ENCODE measurements at regions not wholly inside any gene's neighbourhood (a gene's known extent, or its start where the extent isn't known, plus 50 kb on each side); places are given as distances from the start of the nearest gene placed in this dataset.

GRCh38 chr6:156715839-156716238 lies 61.3 kb upstream of the ARID1B start:
- no peak overlapping the region for H3K4me3 ChIP-seq (ENCODE audit: low read depth, low read length)
- no peak for TF ChIP-seq CTCF (IDR thresholded peaks at IDR 0.05; ENCODE audit: low read depth, low read length, missing control alignments)
- no peak for DNase-seq (ENCODE audit: low read depth)
- in situ Hi-C loops (cut with HindIII; ENCODE audit: low sequenced_read_pairs), result no loop called here

GRCh38 chr6:156713548-156713947 lies 63.6 kb upstream of the ARID1B start:
- in situ Hi-C loops (cut with HindIII; ENCODE audit: low sequenced_read_pairs), result no loop called here
- no peak overlapping the region for H3K4me3 ChIP-seq (ENCODE audit: low read depth, low read length)
- no peak for TF ChIP-seq CTCF (IDR thresholded peaks at IDR 0.05; ENCODE audit: low read depth, low read length, missing control alignments)
- no peak for DNase-seq (ENCODE audit: low read depth)

- in situ Hi-C loops (cut with HindIII; ENCODE audit: low sequenced_read_pairs), result no loop called here
- TF ChIP-seq CTCF (IDR thresholded peaks at IDR 0.05; ENCODE audit: low read depth, low read length, missing control alignments), result no peak
- DNase-seq (ENCODE audit: low read depth), result no peak
- H3K4me3 ChIP-seq (ENCODE audit: low read depth, low read length), result no peak overlapping the region
Measured at GRCh38 chr6:156710479-156710878, 66.7 kb upstream of the ARID1B start.

- TF ChIP-seq CTCF (IDR thresholded peaks at IDR 0.05; ENCODE audit: low read depth, low read length, missing control alignments), result no peak
- H3K4me3 ChIP-seq (ENCODE audit: low read depth, low read length), result no peak overlapping the region
- in situ Hi-C loops (cut with HindIII; ENCODE audit: low sequenced_read_pairs), result no loop called here
- no peak for DNase-seq (ENCODE audit: low read depth)
Measured at GRCh38 chr6:156707818-156708217, 69.4 kb upstream of the ARID1B start.

- no peak overlapping the region for H3K4me3 ChIP-seq (ENCODE audit: low read depth, low read length)
- no peak for DNase-seq (ENCODE audit: low read depth)
- TF ChIP-seq CTCF (IDR thresholded peaks at IDR 0.05; ENCODE audit: low read depth, low read length, missing control alignments), result no peak
- in situ Hi-C loops (cut with HindIII; ENCODE audit: low sequenced_read_pairs), result no loop called here
Measured at GRCh38 chr6:156703719-156704118, 73.5 kb upstream of the ARID1B start.

GRCh38 chr6:156701966-156702365 lies 75.2 kb upstream of the ARID1B start:
- DNase-seq (ENCODE audit: low read depth), result no peak
- in situ Hi-C loops (cut with HindIII; ENCODE audit: low sequenced_read_pairs), result no loop called here
- H3K4me3 ChIP-seq (ENCODE audit: low read depth, low read length), result no peak overlapping the region
- no peak for TF ChIP-seq CTCF (IDR thresholded peaks at IDR 0.05; ENCODE audit: low read depth, low read length, missing control alignments)

Measured in astrocyte of the cerebellum (primary cell).